Neural cell (in vitro differentiated cells): ENCODE measurements at regions not wholly inside any gene's neighbourhood (a gene's known extent, or its start where the extent isn't known, plus 50 kb on each side); places are given as distances from the start of the nearest gene placed in this dataset.

ENCODE experiments used
- EP300 ChIP-seq: fragments of 450-650 bp; conservative IDR thresholded peaks from 2 replicates; pipeline ENCODE4 v1.6.1; 2014; ENCODE audit warnings: antibody characterized with exemption, mild to moderate bottlenecking, moderate library complexity; ENCODE audit not compliant: poor library complexity, severe bottlenecking
- EZH2 ChIP-seq: fragments of 200-600, 300-800 bp; shearing (Covaris generic), sonication (generic); IDR thresholded peaks from 2 replicates; pipeline ENCODE4 v1.6.1; 2014; ENCODE audit warnings: antibody characterized with exemption, low read length, borderline replicate concordance, mild to moderate bottlenecking; ENCODE audit not compliant: insufficient read depth, poor library complexity, severe bottlenecking
- MXI1 ChIP-seq: fragments of 450-650 bp; conservative IDR thresholded peaks from 2 replicates; pipeline ENCODE4 v1.6.1; 2014; ENCODE audit warnings: antibody characterized with exemption, mild to moderate bottlenecking; ENCODE audit not compliant: poor library complexity, severe bottlenecking
- POLR2AphosphoS5 ChIP-seq: IDR thresholded peaks from 2 replicates; pipeline ENCODE4 v1.6.1; 2012
- RAD21 ChIP-seq: fragments of 450-650 bp; conservative IDR thresholded peaks from 2 replicates; pipeline ENCODE4 v1.6.1; 2014; ENCODE audit warnings: antibody characterized with exemption, mild to moderate bottlenecking, moderate library complexity
- SMC3 ChIP-seq: fragments of 450-650 bp; conservative IDR thresholded peaks from 2 replicates; pipeline ENCODE4 v1.6.1; 2014; ENCODE audit warnings: antibody characterized with exemption, mild to moderate bottlenecking, moderate library complexity; ENCODE audit not compliant: poor library complexity
- TAF1 ChIP-seq: IDR thresholded peaks from 2 replicates; pipeline ENCODE4 v1.6.1; 2012; ENCODE audit warnings: low read depth
- TF ChIP-seq, protein P1 (sequence below): fragments of 450-650 bp; IDR thresholded peaks from 2 replicates; pipeline ENCODE4 v1.5.1; 2014; ENCODE audit warnings: antibody characterized with exemption, mild to moderate bottlenecking, moderate library complexity; ENCODE audit not compliant: poor library complexity, severe bottlenecking
- TF ChIP-seq, protein P2 (sequence below): IDR thresholded peaks from 2 replicates; pipeline ENCODE4 v1.6.1; 2012; ENCODE audit warnings: borderline replicate concordance

DNA sequence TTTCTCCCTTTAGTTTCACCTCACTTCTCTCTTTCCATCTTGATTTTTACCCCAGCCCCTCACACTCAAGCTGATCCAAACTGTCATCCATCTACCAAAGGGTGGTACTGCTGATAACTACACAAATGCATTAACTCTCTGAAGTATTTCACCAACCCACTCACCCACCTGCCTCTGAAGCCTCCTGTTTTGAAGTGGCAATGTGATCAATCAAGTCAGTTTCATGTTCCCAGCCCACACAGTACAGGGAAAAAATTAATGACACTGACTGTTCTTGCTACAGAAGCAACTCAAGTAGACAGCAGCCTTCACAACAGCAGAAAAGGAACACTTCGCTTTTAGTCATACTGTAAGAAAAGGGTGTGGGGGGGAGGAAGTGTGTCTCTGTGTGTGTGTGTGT lies 183.0 kb upstream of the NOCT start:
- TF ChIP-seq POLR2AphosphoS5 = peak; percentile 33
- TF ChIP-seq, protein P1, sequence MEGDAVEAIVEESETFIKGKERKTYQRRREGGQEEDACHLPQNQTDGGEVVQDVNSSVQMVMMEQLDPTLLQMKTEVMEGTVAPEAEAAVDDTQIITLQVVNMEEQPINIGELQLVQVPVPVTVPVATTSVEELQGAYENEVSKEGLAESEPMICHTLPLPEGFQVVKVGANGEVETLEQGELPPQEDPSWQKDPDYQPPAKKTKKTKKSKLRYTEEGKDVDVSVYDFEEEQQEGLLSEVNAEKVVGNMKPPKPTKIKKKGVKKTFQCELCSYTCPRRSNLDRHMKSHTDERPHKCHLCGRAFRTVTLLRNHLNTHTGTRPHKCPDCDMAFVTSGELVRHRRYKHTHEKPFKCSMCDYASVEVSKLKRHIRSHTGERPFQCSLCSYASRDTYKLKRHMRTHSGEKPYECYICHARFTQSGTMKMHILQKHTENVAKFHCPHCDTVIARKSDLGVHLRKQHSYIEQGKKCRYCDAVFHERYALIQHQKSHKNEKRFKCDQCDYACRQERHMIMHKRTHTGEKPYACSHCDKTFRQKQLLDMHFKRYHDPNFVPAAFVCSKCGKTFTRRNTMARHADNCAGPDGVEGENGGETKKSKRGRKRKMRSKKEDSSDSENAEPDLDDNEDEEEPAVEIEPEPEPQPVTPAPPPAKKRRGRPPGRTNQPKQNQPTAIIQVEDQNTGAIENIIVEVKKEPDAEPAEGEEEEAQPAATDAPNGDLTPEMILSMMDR = no peak
- TF ChIP-seq EP300 = peak; percentile 60
- no peak for TF ChIP-seq EZH2
- TF ChIP-seq, protein P2, sequence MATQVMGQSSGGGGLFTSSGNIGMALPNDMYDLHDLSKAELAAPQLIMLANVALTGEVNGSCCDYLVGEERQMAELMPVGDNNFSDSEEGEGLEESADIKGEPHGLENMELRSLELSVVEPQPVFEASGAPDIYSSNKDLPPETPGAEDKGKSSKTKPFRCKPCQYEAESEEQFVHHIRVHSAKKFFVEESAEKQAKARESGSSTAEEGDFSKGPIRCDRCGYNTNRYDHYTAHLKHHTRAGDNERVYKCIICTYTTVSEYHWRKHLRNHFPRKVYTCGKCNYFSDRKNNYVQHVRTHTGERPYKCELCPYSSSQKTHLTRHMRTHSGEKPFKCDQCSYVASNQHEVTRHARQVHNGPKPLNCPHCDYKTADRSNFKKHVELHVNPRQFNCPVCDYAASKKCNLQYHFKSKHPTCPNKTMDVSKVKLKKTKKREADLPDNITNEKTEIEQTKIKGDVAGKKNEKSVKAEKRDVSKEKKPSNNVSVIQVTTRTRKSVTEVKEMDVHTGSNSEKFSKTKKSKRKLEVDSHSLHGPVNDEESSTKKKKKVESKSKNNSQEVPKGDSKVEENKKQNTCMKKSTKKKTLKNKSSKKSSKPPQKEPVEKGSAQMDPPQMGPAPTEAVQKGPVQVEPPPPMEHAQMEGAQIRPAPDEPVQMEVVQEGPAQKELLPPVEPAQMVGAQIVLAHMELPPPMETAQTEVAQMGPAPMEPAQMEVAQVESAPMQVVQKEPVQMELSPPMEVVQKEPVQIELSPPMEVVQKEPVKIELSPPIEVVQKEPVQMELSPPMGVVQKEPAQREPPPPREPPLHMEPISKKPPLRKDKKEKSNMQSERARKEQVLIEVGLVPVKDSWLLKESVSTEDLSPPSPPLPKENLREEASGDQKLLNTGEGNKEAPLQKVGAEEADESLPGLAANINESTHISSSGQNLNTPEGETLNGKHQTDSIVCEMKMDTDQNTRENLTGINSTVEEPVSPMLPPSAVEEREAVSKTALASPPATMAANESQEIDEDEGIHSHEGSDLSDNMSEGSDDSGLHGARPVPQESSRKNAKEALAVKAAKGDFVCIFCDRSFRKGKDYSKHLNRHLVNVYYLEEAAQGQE = no peak
- no peak for TF ChIP-seq RAD21
- TF ChIP-seq TAF1 = no peak
- TF ChIP-seq SMC3 = no peak
- TF ChIP-seq MXI1 = no peak
